Lung (tissue), 11 donors: ENCODE measurements at regions not wholly inside any gene's neighbourhood (a gene's known extent, or its start where the extent isn't known, plus 50 kb on each side); places are given as distances from the start of the nearest gene placed in this dataset.

Experiments
- ATAC-seq: fragments of 200-7000 bp; cut with Tn5 transposase; one replicate; pipeline ENCODE4 v1.9.1; 2020; ENCODE audit warnings: moderate number of reproducible peaks; ENCODE audit not compliant: insufficient read depth, low FRiP score
- DNase-seq, 3 donors: peaks; one replicate each; pipeline ENCODE4 v3.0.0-alpha.2; 2013 to 2017
- H3K27ac ChIP-seq, 2 donors: one replicate each; pipeline ENCODE4 v1.5.1; 2013; ENCODE audit warnings: mild to moderate bottlenecking in 2 of 2, moderate library complexity in 2 of 2, control low read depth in 1 of 2, inconsistent platforms in 1 of 2, low read depth in 1 of 2, low read length in 1 of 2
- H3K27me3 ChIP-seq, 3 donors: one replicate each; pipeline ENCODE4 v1.5.1; 2013; ENCODE audit warnings: low read length in 2 of 3; ENCODE audit not compliant: control insufficient read depth in 3 of 3, insufficient read depth in 3 of 3
- H3K36me3 ChIP-seq, 4 donors: one replicate each; pipeline ENCODE4 v1.5.1; 2013; ENCODE audit warnings: low read length in 4 of 4, mild to moderate bottlenecking in 1 of 4, moderate library complexity in 1 of 4; ENCODE audit not compliant: control insufficient read depth in 4 of 4, insufficient read depth in 4 of 4
- H3K4me1 ChIP-seq, 5 donors: one replicate each; pipeline ENCODE4 v1.5.1; 2013; ENCODE audit warnings: low read length in 5 of 5, mild to moderate bottlenecking in 2 of 5, moderate library complexity in 1 of 5; ENCODE audit not compliant: control insufficient read depth in 5 of 5, insufficient read depth in 5 of 5
- H3K4me3 ChIP-seq: one replicate; pipeline ENCODE4 v1.5.1; 2013; ENCODE audit warnings: mild to moderate bottlenecking, control low read depth, moderate library complexity
- H3K9ac ChIP-seq, 2 donors: one replicate each; pipeline ENCODE4 v1.5.1; 2013; ENCODE audit warnings: low read length in 2 of 2, control low read depth in 1 of 2; ENCODE audit not compliant: insufficient read depth in 1 of 2
- H3K9me3 ChIP-seq, 4 donors: one replicate each; pipeline ENCODE4 v1.5.1; 2013; ENCODE audit warnings: low read length in 3 of 4, mild to moderate bottlenecking in 1 of 4, moderate library complexity in 1 of 4; ENCODE audit not compliant: control insufficient read depth in 4 of 4, insufficient read depth in 3 of 4
- CTCF ChIP-seq: IDR thresholded peaks from 2 replicates; pipeline ENCODE4 v1.5.1; 2012; ENCODE audit warnings: mild to moderate bottlenecking; ENCODE audit errors: control extremely low read depth, extremely low read depth
- WGBS, 2 donors: extraction: QIAGEN DNeasy Blood & Tissue Kit; methylation state at CpG; one replicate each; pipeline ENCODE4 v1.1.7; 2013; 5-methylcytosine and 5-hydroxymethylcytosine counted together
- donor health status: control.
- donor health status: control.
- donor health status: Bipolar disorder and iron deficiency.
- donor health status: healthy.
- donor health status: DM: yes; HTN: yes; CAD: no.

- DNase-seq (no peak), ATAC-seq (no peak)
- H3K4me1 ChIP-seq, result peaks cover 0 to 5% (median 0%) of the 10 kb centered on the region in 5 donors
- no peaks in the 10 kb centered on the region for H3K9me3 ChIP-seq
- no peak overlapping the region for H3K27ac ChIP-seq
- H3K36me3 ChIP-seq, result no peaks in the 10 kb centered on the region
- WGBS, 2 donors, result 90% methylated on average over 7 of the region's 7 CpGs
- no peak overlapping the region for H3K9ac ChIP-seq
- H3K27me3 ChIP-seq, result peaks cover 0 to 4% (median 0%) of the 10 kb centered on the region in 3 donors
- no peak for TF ChIP-seq CTCF
- no peak overlapping the region for H3K4me3 ChIP-seq
These were observed 78.3 kb downstream of the GSC start for GRCh38 chr14:94691660-94692034.

GRCh38 chr14:94690896-94691659 is 78.8 kb downstream of the GSC start:
- TF ChIP-seq CTCF, result no peak
- Histone ChIP-seq H3K9me3 (no peaks in the 10 kb centered on the region), H3K27ac (no peak overlapping the region), H3K4me1 (peaks cover 0 to 5% (median 0%) of the 10 kb centered on the region in 5 donors), H3K9ac (no peak overlapping the region), H3K4me3 (no peak overlapping the region), H3K27me3 (peaks cover 0 to 4% (median 0%) of the 10 kb centered on the region in 3 donors), H3K36me3 (no peaks in the 10 kb centered on the region)
- no peak for ATAC-seq
- 88 to 91% methylated on average over 31 of the region's 31 CpGs for WGBS, 2 donors
- no peak for DNase-seq

- H3K9me3 ChIP-seq, result no peaks in the 10 kb centered on the region
- no peak for ATAC-seq
- H3K4me1 ChIP-seq, result peaks cover 0 to 5% (median 0%) of the 10 kb centered on the region in 5 donors
- 64 to 66% methylated on average over 13 to 14 of the region's 14 CpGs for WGBS, 2 donors
- no peak overlapping the region for H3K27ac ChIP-seq
- no peak overlapping the region for H3K4me3 ChIP-seq
- H3K27me3 ChIP-seq, result peaks cover 0 to 4% (median 0%) of the 10 kb centered on the region in 3 donors
- TF ChIP-seq CTCF, result no peak
- H3K9ac ChIP-seq, result no peak overlapping the region
- DNase-seq, result no peak
- no peaks in the 10 kb centered on the region for H3K36me3 ChIP-seq
These were observed 78.3 kb downstream of the SERPINA3 start for GRCh38 chr14:94690486-94690885.
